Naive thymus-derived CD4-positive, alpha-beta T cell (primary cell): ENCODE measurements at regions not wholly inside any gene's neighbourhood (a gene's known extent, or its start where the extent isn't known, plus 50 kb on each side); places are given as distances from the start of the nearest gene placed in this dataset.

Experiments
- ATAC-seq: fragments of 150-1000 bp; cut with Tn5 transposase; 2 replicates; pipeline ENCODE4 v1.10.0; 2021; ENCODE audit warnings: mild to moderate bottlenecking, moderate library complexity
- CTCF ChIA-PET: fragments of 350-600 bp; sonication (Branson Sonifier 250); formaldehyde crosslinking; loops from one replicate; lab custom pipeline; 2021; ENCODE audit warnings: antibody characterized with exemption; lab: Charles Lee
- POLR2A ChIA-PET: fragments of 350-600 bp; sonication (Branson Sonifier 250); formaldehyde crosslinking; loops from one replicate; lab custom pipeline; 2021; ENCODE audit warnings: antibody characterized with exemption, inconsistent platforms; lab: Charles Lee
- DNase-seq, 9 donors: peaks; one replicate each; pipeline versions ENCODE4 v3.0.0 to v3.0.0-alpha.2; 2020 to 2022; ENCODE audit warnings: mixed read lengths in 1 of 9
- H3K27ac ChIP-seq: one replicate; pipeline ENCODE4 v1.7.0; 2013; ENCODE audit warnings: mild to moderate bottlenecking, low read depth, low read length, moderate library complexity
- H3K27me3 ChIP-seq, 2 donors: one replicate each; pipeline ENCODE4 v1.7.0; 2013; ENCODE audit warnings: low read length in 2 of 2, mild to moderate bottlenecking in 2 of 2, moderate library complexity in 2 of 2; ENCODE audit not compliant: control insufficient read depth in 2 of 2, insufficient read depth in 2 of 2
- H3K36me3 ChIP-seq, 3 experiments: 1 replicate in 2 of 3; 2 replicates in 1 of 3; pipeline ENCODE4 v1.7.0; 2013; ENCODE audit warnings: low read length in 3 of 3, mild to moderate bottlenecking in 3 of 3, moderate library complexity in 1 of 3; ENCODE audit not compliant: insufficient read depth in 3 of 3, control insufficient read depth in 2 of 3
- H3K4me1 ChIP-seq, 2 donors: one replicate each; pipeline ENCODE4 v1.7.0; 2013; ENCODE audit warnings: low read length in 2 of 2, mild to moderate bottlenecking in 2 of 2, moderate library complexity in 1 of 2; ENCODE audit not compliant: control insufficient read depth in 2 of 2, insufficient read depth in 2 of 2
- H3K4me3 ChIP-seq: 2 replicates; pipeline ENCODE4 v1.7.0; 2013; ENCODE audit warnings: mild to moderate bottlenecking, low read length
- H3K9me3 ChIP-seq, 3 experiments: 1 replicate in 2 of 3; 2 replicates in 1 of 3; pipeline ENCODE4 v1.7.0; 2013; ENCODE audit warnings: low read length in 3 of 3; ENCODE audit not compliant: control insufficient read depth in 2 of 3
- H3K27ac Mint-ChIP-seq, 9 donors: one replicate each; pipeline ENCODE4 v1.8.0; 2020 to 2022; ENCODE audit warnings: mixed read lengths in 9 of 9, mild to moderate bottlenecking in 8 of 9, moderate library complexity in 5 of 9, inconsistent platforms in 2 of 9
- H3K27me3 Mint-ChIP-seq, 5 donors: one replicate each; pipeline ENCODE4 v1.8.0; 2021 to 2022; ENCODE audit warnings: mixed read lengths in 5 of 5, mild to moderate bottlenecking in 1 of 5
- H3K36me3 Mint-ChIP-seq, 5 donors: one replicate each; pipeline ENCODE4 v1.8.0; 2020 to 2022; ENCODE audit warnings: mixed read lengths in 5 of 5, mild to moderate bottlenecking in 3 of 5, inconsistent platforms in 1 of 5
- H3K4me1 Mint-ChIP-seq, 7 donors: one replicate each; pipeline ENCODE4 v1.8.0; 2020 to 2022; ENCODE audit warnings: mixed read lengths in 7 of 7, mild to moderate bottlenecking in 3 of 7, inconsistent platforms in 1 of 7
- H3K4me3 Mint-ChIP-seq, 10 donors: one replicate each; pipeline ENCODE4 v1.8.0; 2020 to 2022; ENCODE audit warnings: mild to moderate bottlenecking in 10 of 10, mixed read lengths in 10 of 10, moderate library complexity in 6 of 10, inconsistent platforms in 2 of 10
- H3K9me3 Mint-ChIP-seq, 11 donors: one replicate each; pipeline ENCODE4 v1.8.0; 2020 to 2022; ENCODE audit warnings: mixed read lengths in 11 of 11, mild to moderate bottlenecking in 4 of 11, inconsistent platforms in 1 of 11, moderate library complexity in 1 of 11
- intact Hi-C, 2 donors: fragments of 100-400 bp; cut with micrococcal nuclease; formaldehyde crosslinking; loops; one replicate each; pipeline ENCODE4 v1.15.1; 2023

GRCh38 chr4:156313497-156313896 is 359.8 kb upstream of the CTSO start:
- no peaks in the 10 kb centered on the region for H3K9me3 ChIP-seq
- ATAC-seq, result no peak
- CTCF ChIA-PET, result no interaction called here

GRCh38 chr4:156312261-156312847 is 358.7 kb upstream of the CTSO start:
- Mint-ChIP-seq H3K4me3 (no peak overlapping the region), H3K36me3 (no peaks in the 10 kb centered on the region), H3K4me1 (no peaks in the 10 kb centered on the region), H3K9me3 (peaks cover 0 to 12% (median 2%) of the 10 kb centered on the region in 11 donors), H3K27me3 (no peaks in the 10 kb centered on the region), H3K27ac (no peak overlapping the region)
- no peaks in the 10 kb centered on the region for H3K9me3 ChIP-seq
- ATAC-seq (no peak), DNase-seq (no peak)
- H3K36me3 ChIP-seq, result no peaks in the 10 kb centered on the region
- no peaks in the 10 kb centered on the region for H3K4me1 ChIP-seq
- intact Hi-C loops, result no loop called here
- no peak overlapping the region for H3K4me3 ChIP-seq
- ChIA-PET CTCF (no interaction called here), POLR2A (no interaction called here)
- H3K27me3 ChIP-seq, result no peaks in the 10 kb centered on the region
- H3K27ac ChIP-seq, result no peak overlapping the region

More at GRCh38 chr4:156313497-156313896, 359.8 kb upstream of the CTSO start:
- no peaks in the 10 kb centered on the region for H3K4me1 ChIP-seq
- Mint-ChIP-seq H3K4me3 (no peak overlapping the region), H3K4me1 (no peaks in the 10 kb centered on the region), H3K27me3 (no peaks in the 10 kb centered on the region), H3K9me3 (peaks cover 0 to 12% (median 2%) of the 10 kb centered on the region in 11 donors), H3K36me3 (no peaks in the 10 kb centered on the region), H3K27ac (no peak overlapping the region)
- H3K4me3 ChIP-seq, result no peak overlapping the region
- no peak overlapping the region for H3K27ac ChIP-seq
- H3K36me3 ChIP-seq, result no peaks in the 10 kb centered on the region
- intact Hi-C loops, result no loop called here
- no peaks in the 10 kb centered on the region for H3K27me3 ChIP-seq
- no peak for DNase-seq
- POLR2A ChIA-PET, result no interaction called here

GRCh38 chr4:156309031-156309430 is 355.4 kb upstream of the CTSO start:
- H3K36me3 ChIP-seq, result no peaks in the 10 kb centered on the region
- Mint-ChIP-seq H3K4me1 (no peaks in the 10 kb centered on the region), H3K9me3 (peaks cover 0 to 3% (median 0%) of the 10 kb centered on the region in 11 donors), H3K27ac (no peak overlapping the region), H3K27me3 (no peaks in the 10 kb centered on the region), H3K4me3 (no peak overlapping the region), H3K36me3 (no peaks in the 10 kb centered on the region)
- H3K9me3 ChIP-seq, result no peaks in the 10 kb centered on the region
- POLR2A ChIA-PET, result no interaction called here
- intact Hi-C loops, result no loop called here
- ATAC-seq (no peak), DNase-seq (no peak)
- no peak overlapping the region for H3K27ac ChIP-seq
- H3K27me3 ChIP-seq, result no peaks in the 10 kb centered on the region
- H3K4me3 ChIP-seq, result no peak overlapping the region
- H3K4me1 ChIP-seq, result no peaks in the 10 kb centered on the region
- CTCF ChIA-PET, result no interaction called here

DNA sequence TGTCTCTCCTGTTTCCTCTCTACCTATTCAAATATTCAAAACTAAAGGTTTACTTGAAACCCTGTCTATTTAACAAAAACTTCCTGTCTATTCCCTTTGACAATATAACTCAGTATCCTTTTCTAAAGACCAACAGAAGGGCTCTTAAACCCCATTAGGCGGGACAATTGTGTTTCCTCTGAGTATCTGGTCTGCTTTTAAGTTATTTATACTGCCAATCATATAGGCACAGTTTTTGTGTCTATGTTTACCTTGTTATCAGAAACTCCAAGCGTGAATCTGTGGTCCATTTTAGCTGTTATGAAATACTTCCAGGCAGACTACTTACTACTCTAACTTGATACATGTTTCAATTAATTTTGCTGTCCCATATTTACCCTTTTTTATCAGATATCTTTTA is 350.0 kb upstream of the CTSO start:
- Histone ChIP-seq H3K4me3 (no peak overlapping the region), H3K27ac (no peak overlapping the region), H3K27me3 (no peaks in the 10 kb centered on the region), H3K36me3 (no peaks in the 10 kb centered on the region), H3K9me3 (no peaks in the 10 kb centered on the region), H3K4me1 (no peaks in the 10 kb centered on the region)
- CTCF ChIA-PET, result no interaction called here
- POLR2A ChIA-PET, result no interaction called here
- DNase-seq (no peak), ATAC-seq (no peak)
- Mint-ChIP-seq H3K9me3 (peaks cover 0 to 8% (median under 1%) of the 10 kb centered on the region in 11 donors), H3K4me3 (no peak overlapping the region), H3K27me3 (no peaks in the 10 kb centered on the region), H3K4me1 (no peaks in the 10 kb centered on the region), H3K27ac (no peak overlapping the region), H3K36me3 (no peaks in the 10 kb centered on the region)
- intact Hi-C loops, result no loop called here

DNA sequence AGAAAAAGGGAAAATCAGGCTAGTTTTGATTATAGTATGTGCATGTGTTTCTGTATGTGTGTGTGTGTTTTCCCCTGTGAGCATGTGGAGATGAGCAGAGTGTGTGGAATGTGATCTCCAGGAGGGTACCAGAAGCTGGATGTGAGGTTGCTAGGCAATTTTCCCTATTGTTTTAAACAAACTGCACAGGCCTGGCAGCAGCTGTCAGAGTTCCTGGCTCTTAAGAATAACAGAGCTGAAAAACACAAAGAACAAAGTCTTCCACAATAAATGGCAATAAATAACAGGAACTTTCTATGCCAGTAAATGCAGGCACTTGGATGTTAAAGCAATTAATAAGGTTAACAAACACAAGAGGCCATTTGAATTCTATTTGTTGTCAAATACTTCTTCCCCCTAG is 344.6 kb upstream of the CTSO start:
- no peak overlapping the region for H3K4me3 Mint-ChIP-seq

DNA sequence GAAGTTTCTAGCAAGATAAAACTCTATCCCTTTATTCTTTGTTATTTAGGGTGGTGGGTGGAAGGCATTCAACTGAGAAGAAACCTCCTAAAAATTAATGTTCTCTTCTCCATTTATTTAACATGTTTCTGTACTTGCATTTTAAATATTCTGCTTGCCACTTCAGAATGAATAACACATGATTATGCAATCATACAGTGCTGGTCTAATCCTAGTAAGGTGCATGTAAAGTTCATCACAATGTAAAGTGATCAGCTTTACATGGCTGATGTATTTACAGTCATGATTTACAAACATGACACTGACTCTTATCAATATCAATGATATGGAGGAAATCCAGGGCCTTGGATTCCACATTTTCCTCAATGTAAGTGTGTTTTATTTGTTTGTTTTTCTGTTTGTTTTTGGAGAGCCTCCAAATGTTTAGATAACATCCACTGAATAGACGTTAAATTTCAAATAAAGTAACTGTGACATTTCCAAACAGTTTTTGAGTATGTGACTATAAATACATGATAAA is 342.1 kb upstream of the CTSO start:
- no peaks in the 10 kb centered on the region for H3K36me3 ChIP-seq
- Mint-ChIP-seq H3K4me3 (no peak overlapping the region), H3K36me3 (no peaks in the 10 kb centered on the region), H3K4me1 (no peaks in the 10 kb centered on the region), H3K9me3 (peaks cover 0 to 10% (median 0%) of the 10 kb centered on the region in 11 donors), H3K27me3 (no peaks in the 10 kb centered on the region), H3K27ac (no peak overlapping the region)
- DNase-seq (no peak), ATAC-seq (no peak)
- ChIA-PET POLR2A (no interaction called here), CTCF (no interaction called here)
- H3K9me3 ChIP-seq, result no peaks in the 10 kb centered on the region
- H3K27ac ChIP-seq, result no peak overlapping the region
- no peak overlapping the region for H3K4me3 ChIP-seq
- H3K27me3 ChIP-seq, result no peaks in the 10 kb centered on the region
- H3K4me1 ChIP-seq, result no peaks in the 10 kb centered on the region
- intact Hi-C loops, result no loop called here

More for the DNA sequence above, 344.6 kb upstream of the CTSO start:
- Mint-ChIP-seq H3K4me1 (no peaks in the 10 kb centered on the region), H3K27me3 (no peaks in the 10 kb centered on the region), H3K9me3 (peaks cover 0 to 8% (median 0%) of the 10 kb centered on the region in 11 donors), H3K27ac (no peak overlapping the region), H3K36me3 (no peaks in the 10 kb centered on the region)
- Histone ChIP-seq H3K4me1 (no peaks in the 10 kb centered on the region), H3K36me3 (no peaks in the 10 kb centered on the region), H3K9me3 (no peaks in the 10 kb centered on the region), H3K4me3 (no peak overlapping the region), H3K27ac (no peak overlapping the region), H3K27me3 (no peaks in the 10 kb centered on the region)
- ChIA-PET POLR2A (no interaction called here), CTCF (no interaction called here)
- no peak for DNase-seq
- ATAC-seq, result no peak
- intact Hi-C loops, result no loop called here

DNA sequence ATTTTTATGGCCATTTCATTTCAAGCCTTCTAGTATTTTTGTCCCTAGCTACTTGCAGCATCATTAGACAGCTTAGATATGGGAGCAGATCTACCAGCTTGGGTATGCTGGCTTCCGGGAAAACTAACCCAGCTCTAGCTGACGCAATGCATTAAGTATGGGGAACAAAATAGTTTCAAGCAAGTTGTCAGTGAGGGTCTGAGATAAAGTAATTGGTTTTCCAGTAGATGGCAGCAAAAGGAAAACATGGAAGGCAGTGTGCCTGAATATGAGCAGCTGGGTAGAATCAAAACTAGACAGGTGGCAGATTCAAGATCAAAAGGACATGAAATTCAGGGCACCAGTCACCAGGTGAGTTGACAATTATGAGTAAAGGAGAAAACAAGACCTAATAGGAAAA is 340.9 kb upstream of the CTSO start:
- no peaks in the 10 kb centered on the region for H3K4me1 Mint-ChIP-seq
- no peak overlapping the region for H3K4me3 Mint-ChIP-seq
- H3K9me3 ChIP-seq, result no peaks in the 10 kb centered on the region
- DNase-seq, result no peak
- CTCF ChIA-PET, result interaction anchor here (0.7 kb wide), 1 partner anchor 342 kb away, joined by 3 read pairs; no protein-coding TSS in a partner anchor
- intact Hi-C loops, result no loop called here
- H3K27ac Mint-ChIP-seq, result no peak overlapping the region
- no peaks in the 10 kb centered on the region for H3K36me3 ChIP-seq
- H3K4me1 ChIP-seq, result no peaks in the 10 kb centered on the region
- H3K9me3 Mint-ChIP-seq, result peaks cover 0 to 10% (median 0%) of the 10 kb centered on the region in 11 donors
- H3K27ac ChIP-seq, result no peak overlapping the region
- H3K27me3 ChIP-seq, result no peaks in the 10 kb centered on the region
- H3K4me3 ChIP-seq, result no peak overlapping the region
- H3K36me3 Mint-ChIP-seq, result no peaks in the 10 kb centered on the region
- no peak for ATAC-seq
- POLR2A ChIA-PET, result no interaction called here
- H3K27me3 Mint-ChIP-seq, result no peaks in the 10 kb centered on the region
